ENCODE measurements at regions not wholly inside any gene's neighbourhood (a gene's known extent, or its start where the extent isn't known, plus 50 kb on each side); places are given as distances from the start of the nearest gene placed in this dataset.

DNA sequence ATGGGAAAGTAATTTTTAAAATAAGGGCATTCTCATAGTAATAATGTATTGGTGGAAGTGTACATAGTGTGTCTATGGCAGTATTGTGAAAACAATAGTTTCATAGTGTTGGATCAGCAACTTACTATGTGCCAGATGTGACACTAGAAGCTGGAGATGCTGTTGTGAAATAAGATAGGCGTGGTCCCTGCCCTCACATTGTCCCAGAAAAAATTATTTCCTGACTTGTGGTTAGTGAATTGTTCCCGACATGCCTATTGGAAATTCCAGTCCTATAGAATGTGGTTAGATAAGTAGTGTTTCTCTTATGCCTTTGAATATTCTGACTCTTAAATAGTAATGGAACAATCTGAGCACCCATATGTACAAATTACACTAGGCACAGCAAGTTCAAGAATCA lies 55.3 kb upstream of the MTAP start (continued):
- no peak for TF ChIP-seq CTCF (IDR thresholded peaks at IDR 0.05; ENCODE audit: low read depth, low read length, missing input control)
- no peak for TF ChIP-seq TAF1 (conservative IDR thresholded peaks at IDR 0.05)
- TF ChIP-seq, protein P1, sequence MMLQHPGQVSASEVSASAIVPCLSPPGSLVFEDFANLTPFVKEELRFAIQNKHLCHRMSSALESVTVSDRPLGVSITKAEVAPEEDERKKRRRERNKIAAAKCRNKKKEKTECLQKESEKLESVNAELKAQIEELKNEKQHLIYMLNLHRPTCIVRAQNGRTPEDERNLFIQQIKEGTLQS (IDR thresholded peaks at IDR 0.05), result no peak
- no peak for TF ChIP-seq JUND (IDR thresholded peaks at IDR 0.05)
- TF ChIP-seq FOXA2 (IDR thresholded peaks at IDR 0.05), result no peak

- no peak for DNase-seq (ENCODE audit: low spot score)
- Histone ChIP-seq H3K4me3 (ENCODE audit: low read depth in 1 of 3, low read length in 3 of 3) (no peak overlapping the region), H3K36me3 (ENCODE audit: control insufficient read depth in 4 of 4, insufficient read depth in 3 of 4, low read depth in 1 of 4, low read length in 3 of 4) (no peaks in the 10 kb centered on the region), H3K9me3 (ENCODE audit: control insufficient read depth in 4 of 4, low read length in 3 of 4) (no peaks in the 10 kb centered on the region), H3K27ac (ENCODE audit: low read depth in 1 of 2, low read length in 2 of 2) (no peak overlapping the region), H3K9ac (ENCODE audit: low read depth in 1 of 2, low read length in 2 of 2) (no peak overlapping the region), H3K27me3 (ENCODE audit: control insufficient read depth in 4 of 4, insufficient read depth in 4 of 4, low read length in 3 of 4) (peaks cover 0 to 17% (median 1%) of the 10 kb centered on the region in 4 donors), H3K4me1 (ENCODE audit: control insufficient read depth in 4 of 4, insufficient read depth in 4 of 4, low read length in 3 of 4) (no peaks in the 10 kb centered on the region)
- TF ChIP-seq, protein P1 (IDR thresholded peaks at IDR 0.05), result no peak
- TF ChIP-seq ZBTB33 (IDR thresholded peaks at IDR 0.05) (no peak), HNF4A (conservative IDR thresholded peaks at IDR 0.05) (no peak), TAF1 (conservative IDR thresholded peaks at IDR 0.05) (no peak), SP1 (IDR thresholded peaks at IDR 0.05) (no peak), FOXA1 (IDR thresholded peaks at IDR 0.05) (no peak), RXRA (IDR thresholded peaks at IDR 0.05) (no peak), HNF4G (IDR thresholded peaks at IDR 0.05) (no peak), CTCF (IDR thresholded peaks at IDR 0.05; ENCODE audit: low read depth, low read length, missing input control) (no peak), JUND (IDR thresholded peaks at IDR 0.05) (no peak), YY1 (IDR thresholded peaks at IDR 0.05) (no peak), NR2F2 (IDR thresholded peaks at IDR 0.05) (no peak), RAD21 (IDR thresholded peaks at IDR 0.05) (no peak), REST (IDR thresholded peaks at IDR 0.05) (no peak)
- WGBS, result 36% methylated on average over 3 of the region's 3 CpGs
Observed at GRCh38 chr9:21750021-21750735, 52.3 kb upstream of the MTAP start.

Measured in liver (tissue), 8 donors.